HG02943 (cell line): ENCODE measurements at regions not wholly inside any gene's neighbourhood (a gene's known extent, or its start where the extent isn't known, plus 50 kb on each side); places are given as distances from the start of the nearest gene placed in this dataset.
"Not testable (repeated sequence)": the region's sequence is repeated elsewhere in the genome, so short reads cannot be mapped to it uniquely, and the experiment has no call there.

Source experiments
- ATAC-seq: cut with Tn5 transposase; IDR thresholded peaks from one replicate; pipeline ENCODE4 v1.9.1; 2021; ENCODE audit warnings: mild to moderate bottlenecking, low read depth, moderate library complexity; ENCODE audit not compliant: unreplicated experiment

DNA sequence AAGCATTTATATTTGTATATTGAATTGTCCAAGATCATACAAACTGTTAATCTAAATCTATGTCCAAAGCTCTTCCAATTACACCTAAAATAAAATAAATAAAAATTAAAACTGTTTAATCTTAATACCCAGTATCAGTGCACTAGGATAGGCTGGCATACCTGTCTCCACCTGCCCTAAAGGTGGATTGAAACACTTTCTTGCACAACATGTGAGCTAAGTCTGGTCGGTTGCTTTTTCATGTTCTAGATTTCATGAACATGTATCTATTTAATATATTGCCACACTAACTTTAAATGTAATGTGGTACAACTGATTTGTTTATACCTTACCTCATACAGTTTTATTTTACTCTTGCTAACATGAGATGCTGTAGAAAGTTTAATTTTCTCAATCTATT lies 193.0 kb downstream of the VGLL3 start:
- ATAC-seq = no peak

DNA sequence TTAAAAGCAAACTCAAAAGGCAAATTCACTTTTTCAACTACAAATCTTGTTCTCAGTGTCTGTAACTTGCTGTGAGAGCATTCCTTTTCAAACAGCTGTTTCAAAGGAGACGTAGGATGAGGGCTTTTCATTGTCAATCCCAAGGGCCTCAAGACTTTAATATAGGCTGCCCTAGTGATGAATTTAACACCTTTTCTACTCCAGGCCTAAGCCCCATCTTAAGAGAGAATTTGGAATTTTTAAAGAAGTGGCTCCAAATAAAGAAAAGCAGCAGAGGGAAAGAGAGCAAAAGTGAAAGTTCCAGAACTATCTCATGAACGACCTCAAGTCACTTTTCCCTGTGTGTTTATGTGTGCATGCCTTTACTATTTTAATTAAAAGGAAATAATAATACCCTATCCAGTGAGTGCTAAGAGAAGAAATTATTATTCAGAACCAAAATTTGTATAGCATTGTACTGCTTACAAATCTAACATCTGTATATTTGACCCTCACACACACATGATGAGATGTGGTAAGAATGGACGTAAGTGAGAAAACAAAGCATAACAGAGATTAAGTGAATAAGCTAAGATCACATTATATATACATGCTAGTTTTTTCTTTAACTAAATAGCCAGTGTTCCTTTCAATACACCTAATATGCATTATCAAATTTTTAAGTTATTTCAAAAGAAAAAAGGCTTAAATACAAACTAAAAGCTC lies 196.4 kb downstream of the VGLL3 start:
- ATAC-seq = no peak

DNA sequence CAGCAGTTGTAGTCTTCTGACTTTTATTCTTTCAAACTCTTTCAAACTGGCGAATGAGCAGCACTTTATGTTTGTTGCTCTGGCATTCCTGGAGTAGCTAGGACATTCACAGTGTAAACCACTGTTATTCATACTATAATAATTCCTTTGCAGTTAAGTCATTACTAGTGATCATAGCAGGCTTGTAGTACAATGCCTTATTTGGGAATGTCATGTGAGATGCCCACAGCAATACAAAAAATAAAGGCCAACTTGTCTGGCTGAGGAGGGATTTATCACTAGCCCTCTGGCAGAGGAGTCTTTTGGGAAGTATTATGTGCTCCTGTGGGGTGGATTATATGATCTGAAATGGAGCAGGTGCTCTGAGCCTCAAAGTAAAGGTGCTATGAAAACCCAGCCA lies 197.2 kb downstream of the VGLL3 start:
- no peak for ATAC-seq

DNA sequence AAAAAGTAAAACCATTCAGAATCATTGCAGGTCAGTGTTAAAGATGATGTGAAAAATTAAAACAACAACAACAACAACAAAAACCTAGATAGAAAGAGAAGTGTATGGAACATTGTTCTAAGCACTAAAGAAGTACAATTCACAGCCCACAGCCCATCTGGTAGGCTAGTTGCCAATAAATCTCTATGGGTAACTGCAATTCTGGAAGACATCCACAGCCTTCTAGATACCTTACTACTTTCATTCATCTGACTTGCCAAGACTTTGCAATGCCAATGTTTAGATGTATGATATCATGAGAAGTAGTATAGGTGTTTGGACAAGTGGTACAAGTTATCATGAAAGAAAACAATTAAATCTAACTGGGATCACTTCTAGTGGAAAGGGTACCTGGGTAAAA lies 198.6 kb downstream of the VGLL3 start:
- no peak for ATAC-seq

DNA sequence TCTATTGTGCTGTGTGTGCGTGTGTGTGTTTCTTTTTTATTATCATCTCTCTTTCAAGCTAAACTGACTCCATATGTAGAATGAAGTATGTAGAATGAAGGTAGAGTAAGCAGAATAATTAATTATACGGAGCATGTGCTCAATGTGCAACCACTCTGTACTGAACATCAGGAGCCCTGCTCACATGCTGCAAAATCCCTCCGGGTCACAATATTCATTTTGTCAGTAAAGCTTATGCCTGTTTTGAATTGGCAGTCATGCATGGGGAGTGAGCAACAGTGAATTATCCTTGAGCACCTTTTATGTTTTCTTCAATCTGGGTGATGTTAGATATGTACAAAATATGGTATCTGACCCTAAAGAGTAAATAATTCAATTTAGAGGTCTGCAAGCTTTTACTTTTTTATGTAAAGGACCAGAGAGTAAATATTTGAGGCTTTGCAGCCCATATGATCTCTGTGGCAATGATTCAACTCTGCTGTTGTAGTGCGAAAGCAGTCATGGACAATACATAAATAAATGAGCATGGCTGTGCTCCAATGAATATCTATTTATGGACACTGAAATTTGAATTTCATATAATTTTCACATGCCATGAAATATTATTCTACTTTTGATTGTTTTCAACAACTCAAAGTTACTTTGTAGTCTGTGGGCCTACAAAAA lies 199.9 kb downstream of the VGLL3 start:
- ATAC-seq = no peak

DNA sequence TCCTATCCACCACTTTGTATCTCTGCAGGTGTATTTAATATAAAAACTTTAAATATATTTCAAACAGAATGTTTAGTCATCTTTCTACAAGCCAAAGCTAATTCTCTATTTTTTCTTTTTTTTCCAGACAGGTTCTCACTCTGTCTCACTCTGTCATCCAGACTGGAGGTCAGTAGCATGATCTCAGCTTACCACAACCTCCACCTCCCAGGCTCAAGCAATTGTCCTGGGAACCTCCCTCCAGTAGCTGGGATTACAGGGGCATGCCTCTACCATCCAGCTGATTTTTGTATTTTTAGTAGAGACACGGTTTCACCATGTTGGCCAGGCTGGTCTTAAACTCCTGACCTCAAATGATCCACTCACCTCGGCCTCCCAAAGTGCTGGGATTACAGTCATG lies 202.6 kb downstream of the VGLL3 start:
- ATAC-seq = no peak

DNA sequence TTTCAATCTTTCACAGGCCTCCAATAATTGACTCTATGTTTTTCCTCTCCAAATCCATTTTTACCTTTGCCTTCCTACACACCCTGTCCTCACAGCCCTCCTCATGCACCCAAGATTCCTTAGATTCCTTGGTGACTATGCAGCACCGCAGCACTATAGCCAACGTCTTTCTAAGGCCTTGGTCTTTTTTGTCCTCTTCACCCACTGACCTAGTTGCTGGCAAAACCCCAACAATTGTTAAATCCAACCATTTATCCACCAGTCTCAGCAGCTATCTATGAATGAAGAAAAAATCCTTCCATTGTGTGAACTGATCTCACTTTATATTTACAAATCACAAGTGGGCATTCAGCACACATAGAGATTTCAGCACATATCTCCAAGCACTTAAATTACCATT lies 203.9 kb downstream of the VGLL3 start:
- ATAC-seq = no peak

DNA sequence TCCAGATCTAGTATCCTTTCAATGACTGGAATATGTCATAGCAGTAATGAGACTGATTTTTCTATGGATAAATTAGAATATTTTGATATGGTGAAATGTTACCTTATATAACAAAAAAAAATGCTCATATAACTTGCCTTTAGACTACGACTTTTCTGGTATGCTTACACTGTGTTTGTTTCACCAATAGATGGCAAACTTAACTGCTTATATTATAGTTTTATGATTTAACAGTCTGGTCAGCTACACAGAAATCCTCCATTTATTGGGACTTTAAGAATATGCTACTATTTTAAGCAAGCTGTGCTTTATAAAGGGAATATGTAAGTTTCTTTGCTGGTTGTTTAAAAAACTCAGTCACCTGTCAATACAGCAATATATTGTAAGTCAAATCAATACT lies 205.6 kb downstream of the VGLL3 start:
- no peak for ATAC-seq

DNA sequence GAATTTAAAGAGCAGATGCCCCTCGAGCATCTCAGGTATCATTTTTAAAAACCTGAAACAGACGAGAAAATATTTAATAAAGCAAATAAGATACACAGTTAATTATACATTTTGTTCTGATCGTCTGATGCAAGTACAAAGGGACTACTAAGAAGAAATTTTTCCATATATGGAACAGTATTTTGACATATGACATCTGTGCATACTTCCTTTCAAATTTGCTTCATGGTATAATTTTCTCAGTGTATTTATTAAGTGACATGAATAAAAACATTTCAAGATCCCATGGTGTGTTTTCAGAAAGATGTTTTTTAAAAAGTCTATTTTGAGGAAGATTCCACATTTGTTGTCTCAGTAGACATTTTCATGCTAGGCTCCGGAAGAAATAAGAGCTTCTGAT lies 208.1 kb downstream of the VGLL3 start:
- ATAC-seq = no peak

DNA sequence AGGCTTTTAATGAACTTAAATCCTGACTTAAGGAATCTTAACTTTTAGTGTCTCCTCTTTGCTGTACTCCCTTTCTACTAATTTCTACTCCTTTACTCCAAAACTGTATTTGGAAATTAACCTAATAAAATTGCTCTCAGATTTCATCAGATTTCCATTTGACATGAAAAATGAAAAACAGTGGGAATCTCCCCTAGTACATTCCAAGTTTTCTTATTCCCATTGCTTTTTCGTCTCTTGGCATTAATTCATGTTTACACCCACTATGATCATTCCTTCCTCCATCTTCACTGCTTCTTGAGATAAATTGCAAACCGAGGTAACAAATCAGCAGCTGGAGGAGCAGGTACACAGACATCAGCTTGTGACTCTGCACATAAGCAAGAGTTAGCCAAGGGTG lies 208.7 kb downstream of the VGLL3 start:
- no peak for ATAC-seq

DNA sequence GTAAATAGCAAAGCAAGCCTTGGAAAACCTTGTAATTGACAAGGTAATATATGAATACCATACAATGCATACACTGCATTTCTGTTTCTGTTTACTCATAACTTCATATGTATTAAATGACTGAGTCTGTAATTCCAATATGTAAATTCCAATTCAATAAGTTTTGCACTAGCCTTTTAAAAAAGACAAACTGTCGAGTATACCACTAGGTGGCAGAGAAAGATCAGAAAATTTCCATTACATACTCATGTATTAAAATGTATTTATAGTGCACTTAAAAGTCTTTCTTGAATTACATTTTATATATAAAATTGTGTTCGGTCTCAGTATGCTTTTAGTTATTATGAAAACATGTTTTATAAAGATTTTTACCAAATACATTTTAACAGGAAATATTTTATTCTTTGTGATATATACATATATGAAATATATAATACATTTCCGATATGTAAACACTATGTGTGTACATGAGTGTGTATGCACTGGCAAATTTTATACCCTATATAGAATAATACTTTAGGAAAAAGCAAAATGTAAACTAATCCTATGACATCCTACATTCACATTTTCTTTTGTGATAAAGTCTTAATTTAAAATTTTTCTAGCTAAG lies 216.8 kb downstream of the VGLL3 start:
- ATAC-seq = no peak

DNA sequence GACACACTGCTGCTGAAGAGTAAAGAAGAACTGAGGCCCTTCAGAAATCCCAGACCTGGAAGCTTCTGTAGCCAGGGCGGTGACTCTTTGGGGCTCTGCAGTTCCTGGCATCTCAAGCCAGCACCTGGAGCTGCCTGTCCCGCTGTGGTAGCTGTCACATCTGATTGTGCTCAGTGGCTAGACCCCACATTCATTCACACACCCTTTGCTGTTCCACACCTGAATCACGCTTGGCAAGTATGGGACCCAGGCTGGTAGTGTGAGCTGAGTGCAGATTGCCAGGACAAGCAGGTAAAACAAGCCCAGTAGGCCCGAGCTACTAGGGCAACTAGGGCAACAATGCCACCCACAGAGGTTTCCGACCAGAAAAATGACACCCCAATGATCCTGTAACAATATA lies 218.2 kb downstream of the VGLL3 start:
- no peak for ATAC-seq

DNA sequence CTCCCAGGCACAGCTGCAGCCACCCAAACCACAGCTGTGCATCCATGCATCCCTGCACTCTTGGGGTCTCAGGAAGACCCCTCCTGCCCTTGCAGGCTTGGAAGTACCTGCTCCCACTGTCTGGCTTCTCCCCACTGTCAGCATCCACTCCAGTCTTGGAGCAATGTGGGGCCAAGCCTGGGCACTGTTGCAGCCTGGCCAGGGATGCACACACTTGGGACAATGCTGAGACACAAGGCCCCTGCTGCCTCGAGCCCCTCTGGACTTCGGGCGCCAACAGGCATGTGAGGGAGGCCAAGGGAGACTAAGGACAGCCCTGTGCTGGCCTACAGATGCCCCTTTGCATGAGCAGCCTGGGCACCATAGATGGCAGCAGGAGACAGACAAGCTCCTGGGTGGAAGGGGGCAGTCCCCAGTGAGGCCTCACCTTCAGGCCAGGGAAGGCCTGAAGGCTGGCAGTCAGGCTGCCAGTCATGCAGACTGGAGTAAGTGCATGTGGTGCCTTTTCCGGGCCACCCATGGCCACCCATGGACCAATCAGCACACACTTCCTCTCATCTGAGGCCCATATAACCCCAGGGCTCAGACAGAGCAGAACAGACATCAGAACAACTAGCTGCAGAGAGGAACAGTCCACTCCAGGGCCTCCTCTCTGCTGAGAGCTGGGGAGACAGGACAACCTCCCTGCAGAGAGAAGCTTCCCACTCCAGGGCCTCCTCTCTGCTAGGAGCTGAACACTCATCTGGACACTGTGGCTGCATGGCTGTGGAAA lies 219.0 kb downstream of the VGLL3 start:
- no peak for ATAC-seq

DNA sequence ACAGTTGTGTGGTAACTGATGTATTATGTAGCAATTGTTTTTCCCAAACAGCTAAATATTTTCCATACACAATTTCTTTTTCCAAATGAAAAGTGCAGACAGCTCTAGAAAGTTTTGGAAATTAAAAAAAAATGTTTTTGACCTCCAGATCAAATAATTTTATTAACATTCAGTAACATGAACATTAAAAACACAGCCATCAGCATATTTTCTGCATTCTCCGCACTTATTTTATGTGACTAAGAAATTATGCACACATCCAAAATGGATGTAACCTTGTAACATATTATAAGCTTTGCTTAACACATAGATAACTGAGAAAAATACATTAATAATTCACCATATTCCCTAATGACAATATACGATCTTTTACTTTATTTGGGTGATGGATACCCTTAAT lies 224.6 kb downstream of the VGLL3 start:
- no peak for ATAC-seq

DNA sequence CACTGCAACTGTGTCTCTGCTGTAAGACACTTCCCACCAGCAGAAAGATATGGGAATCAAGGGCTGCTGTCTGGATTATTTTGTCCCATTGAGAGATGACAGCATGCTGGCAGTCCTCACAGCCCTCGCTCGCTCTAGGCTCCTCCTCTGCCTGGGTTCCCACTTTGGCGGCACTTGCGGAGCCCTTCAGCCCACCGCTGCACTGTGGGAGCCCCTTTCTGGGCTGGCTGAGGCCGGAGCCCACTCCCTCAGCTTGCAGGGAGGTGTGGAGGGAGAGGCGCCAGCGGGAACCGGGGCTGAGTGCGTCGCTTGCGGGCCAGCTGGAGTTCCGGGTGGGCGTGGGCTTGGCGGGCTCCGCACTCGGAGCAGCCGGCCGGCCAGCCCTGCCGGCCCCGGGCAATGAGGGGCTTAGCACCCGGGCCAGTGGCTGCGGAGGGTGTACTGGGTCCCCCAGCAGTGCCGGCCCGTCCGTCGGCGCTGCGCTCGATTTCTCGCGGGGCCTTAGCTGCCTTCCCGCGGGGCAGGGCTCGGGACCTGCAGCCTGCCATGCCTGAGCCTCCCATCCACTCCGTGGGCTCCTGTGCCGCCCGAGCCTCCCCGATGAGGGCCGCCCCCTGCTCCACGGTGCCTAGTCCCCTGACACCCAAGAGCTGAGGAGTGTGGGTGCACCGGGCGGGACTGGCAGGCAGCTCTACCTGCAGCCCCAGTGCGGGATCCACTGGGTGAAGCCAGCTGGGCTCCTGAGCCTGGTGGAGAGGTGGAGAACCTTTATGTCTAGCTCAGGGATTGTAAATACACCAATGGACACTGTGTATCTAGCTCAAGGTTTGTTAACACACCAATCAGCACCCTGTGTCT lies 233.4 kb downstream of the VGLL3 start:
- ATAC-seq = not testable (repeated sequence)

DNA sequence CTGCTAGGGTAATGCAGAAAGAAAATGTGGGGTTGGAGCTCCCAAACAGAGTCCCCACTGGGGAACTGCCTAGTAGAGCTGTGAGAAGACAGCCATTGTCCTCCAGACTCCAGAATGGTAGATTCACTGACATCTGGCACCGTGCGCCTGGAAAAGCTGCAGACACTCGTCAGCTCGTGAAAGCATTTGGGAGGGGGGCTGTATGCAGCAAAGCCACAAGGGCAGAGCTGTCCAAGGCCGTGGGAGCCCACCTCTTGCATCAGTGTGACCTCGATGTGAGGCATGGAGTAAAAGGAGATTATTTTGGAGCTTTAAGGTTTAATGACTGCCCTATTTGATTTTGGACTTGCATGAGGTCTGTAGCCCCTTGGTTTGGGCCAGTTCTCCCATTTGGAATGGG lies 242.9 kb downstream of the VGLL3 start:
- ATAC-seq = no peak

DNA sequence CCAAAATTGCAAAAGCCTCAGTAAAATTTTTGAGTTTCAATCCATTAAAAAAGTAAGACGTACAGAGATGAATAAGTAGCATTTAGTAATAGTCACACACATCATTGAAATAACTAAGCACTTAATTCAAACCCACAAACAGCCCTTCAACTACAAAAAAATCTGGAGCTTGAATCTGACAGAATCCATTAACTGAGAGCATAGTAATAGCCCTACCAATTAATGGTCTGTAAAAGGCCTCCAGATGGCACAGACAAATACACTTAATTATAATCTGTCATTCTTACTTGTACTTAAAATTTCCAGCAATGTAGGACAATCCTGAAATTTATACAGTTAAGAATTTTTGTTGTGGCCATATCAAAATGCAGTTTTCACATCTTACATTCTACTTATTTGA lies 246.9 kb downstream of the VGLL3 start:
- ATAC-seq = no peak

DNA sequence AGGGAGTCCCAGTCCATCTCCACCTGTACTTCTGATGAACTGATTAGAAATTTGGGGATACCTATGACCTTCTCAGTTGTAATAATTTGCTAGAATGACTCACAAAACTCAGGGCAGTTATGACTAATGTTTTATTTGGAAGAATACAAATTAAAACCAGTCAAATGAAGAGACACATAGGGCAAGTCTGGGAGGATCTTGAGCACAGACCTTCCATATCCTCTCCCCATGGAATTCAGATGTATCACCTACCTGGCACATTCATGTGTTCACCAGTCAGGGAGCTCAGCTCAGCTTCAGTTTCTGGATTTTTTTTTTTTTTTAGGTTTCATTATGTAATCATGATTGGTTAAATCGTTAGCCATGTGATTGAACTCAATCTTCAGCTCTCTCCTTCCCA lies 247.7 kb downstream of the VGLL3 start:
- no peak for ATAC-seq

DNA sequence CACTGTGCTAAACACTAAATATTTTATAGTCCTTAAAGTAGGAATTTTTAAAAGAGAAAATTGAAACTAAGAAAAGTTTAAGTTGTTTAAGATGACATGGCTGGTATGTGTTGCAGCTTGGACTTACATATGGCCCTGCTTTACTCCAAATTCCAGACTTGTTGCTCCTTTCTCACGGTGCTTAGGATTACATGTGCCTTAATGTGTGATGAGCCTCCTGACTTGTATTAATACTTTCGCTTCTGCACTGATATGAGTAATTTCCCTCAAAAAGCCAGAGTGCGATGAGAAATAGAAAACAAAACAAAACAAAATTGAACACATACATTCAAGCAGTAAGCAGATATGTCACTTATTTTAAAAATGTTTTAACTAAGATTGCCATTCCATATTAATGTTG lies 250.2 kb downstream of the VGLL3 start:
- no peak for ATAC-seq

DNA sequence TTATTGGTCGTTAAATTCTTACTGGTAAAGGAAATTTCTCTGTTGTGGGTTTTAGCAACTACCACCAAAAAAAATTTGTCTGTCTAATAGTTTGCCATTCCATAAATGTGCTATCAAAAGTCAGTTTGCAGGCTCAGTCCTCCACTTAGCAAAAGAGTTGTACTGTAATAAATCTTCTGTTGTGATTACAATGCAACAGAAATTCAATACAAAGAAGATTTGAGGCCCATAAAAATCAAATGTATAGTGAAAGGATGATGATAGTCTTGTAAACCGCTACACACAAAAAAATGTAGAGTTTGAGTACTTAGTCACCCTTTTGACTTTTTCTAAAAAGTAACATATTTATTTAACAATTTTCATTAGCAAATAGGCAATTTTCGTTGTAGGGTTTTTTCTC lies 251.7 kb downstream of the VGLL3 start:
- ATAC-seq = no peak
